ENCODE measurements at regions not wholly inside any gene's neighbourhood (a gene's known extent, or its start where the extent isn't known, plus 50 kb on each side); places are given as distances from the start of the nearest gene placed in this dataset.

GRCh38 chr6:152811785-152812184 is 61.2 kb downstream of the VIP start:
- no peaks in the 10 kb centered on the region for H3K4me1 ChIP-seq (ENCODE audit: insufficient read depth, poor library complexity, severe bottlenecking)
- ATAC-seq (ENCODE audit: low read depth) (no peak), DNase-seq (ENCODE audit: low spot score) (no peak)
- H3K9me3 ChIP-seq (ENCODE audit: severe bottlenecking): no peaks in the 10 kb centered on the region
- no peak for TF ChIP-seq CTCF (IDR thresholded peaks at IDR 0.05; ENCODE audit: poor library complexity, severe bottlenecking)
- no peak overlapping the region for H3K27ac ChIP-seq (ENCODE audit: poor library complexity, severe bottlenecking)
- H3K27me3 ChIP-seq (ENCODE audit: insufficient read depth, poor library complexity, severe bottlenecking): no peaks in the 10 kb centered on the region
- no peaks in the 10 kb centered on the region for H3K36me3 ChIP-seq (ENCODE audit: low read depth)
- H3K4me3 ChIP-seq (ENCODE audit: severe bottlenecking): no peak overlapping the region

- TF ChIP-seq CTCF (IDR thresholded peaks at IDR 0.05; ENCODE audit: poor library complexity, severe bottlenecking): no peak
- Histone ChIP-seq H3K27ac (ENCODE audit: poor library complexity, severe bottlenecking) (no peak overlapping the region), H3K27me3 (ENCODE audit: insufficient read depth, poor library complexity, severe bottlenecking) (no peaks in the 10 kb centered on the region), H3K4me3 (ENCODE audit: severe bottlenecking) (no peak overlapping the region), H3K4me1 (ENCODE audit: insufficient read depth, poor library complexity, severe bottlenecking) (no peaks in the 10 kb centered on the region), H3K36me3 (ENCODE audit: low read depth) (no peaks in the 10 kb centered on the region), H3K9me3 (ENCODE audit: severe bottlenecking) (peaks cover 1% of the 10 kb centered on the region)
- no peak for DNase-seq (ENCODE audit: low spot score)
- ATAC-seq (ENCODE audit: low read depth): no peak
Observed at GRCh38 chr6:152815230-152815872, 64.8 kb downstream of the VIP start.

- Histone ChIP-seq H3K4me1 (ENCODE audit: insufficient read depth, poor library complexity, severe bottlenecking) (no peaks in the 10 kb centered on the region), H3K27me3 (ENCODE audit: insufficient read depth, poor library complexity, severe bottlenecking) (no peaks in the 10 kb centered on the region), H3K4me3 (ENCODE audit: severe bottlenecking) (no peak overlapping the region), H3K9me3 (ENCODE audit: severe bottlenecking) (peaks cover 1% of the 10 kb centered on the region), H3K36me3 (ENCODE audit: low read depth) (no peaks in the 10 kb centered on the region), H3K27ac (ENCODE audit: poor library complexity, severe bottlenecking) (no peak overlapping the region)
- TF ChIP-seq CTCF (IDR thresholded peaks at IDR 0.05; ENCODE audit: poor library complexity, severe bottlenecking): no peak
- ATAC-seq (ENCODE audit: low read depth): no peak
- DNase-seq (ENCODE audit: low spot score): no peak
Observed at GRCh38 chr6:152816055-152816454, 65.5 kb downstream of the VIP start.

GRCh38 chr6:152821525-152821924 is 70.9 kb downstream of the VIP start:
- H3K27me3 ChIP-seq (ENCODE audit: insufficient read depth, poor library complexity, severe bottlenecking): no peaks in the 10 kb centered on the region
- ATAC-seq (ENCODE audit: low read depth) (no peak), DNase-seq (ENCODE audit: low spot score) (no peak)
- no peaks in the 10 kb centered on the region for H3K36me3 ChIP-seq (ENCODE audit: low read depth)
- H3K4me1 ChIP-seq (ENCODE audit: insufficient read depth, poor library complexity, severe bottlenecking): no peaks in the 10 kb centered on the region
- peaks cover 1% of the 10 kb centered on the region for H3K9me3 ChIP-seq (ENCODE audit: severe bottlenecking)
- no peak for TF ChIP-seq CTCF (IDR thresholded peaks at IDR 0.05; ENCODE audit: poor library complexity, severe bottlenecking)
- H3K4me3 ChIP-seq (ENCODE audit: severe bottlenecking): no peak overlapping the region
- no peak overlapping the region for H3K27ac ChIP-seq (ENCODE audit: poor library complexity, severe bottlenecking)

- no peaks in the 10 kb centered on the region for H3K4me1 ChIP-seq (ENCODE audit: insufficient read depth, poor library complexity, severe bottlenecking)
- no peaks in the 10 kb centered on the region for H3K36me3 ChIP-seq (ENCODE audit: low read depth)
- no peak for TF ChIP-seq CTCF (IDR thresholded peaks at IDR 0.05; ENCODE audit: poor library complexity, severe bottlenecking)
- peaks cover 1% of the 10 kb centered on the region for H3K9me3 ChIP-seq (ENCODE audit: severe bottlenecking)
- no peak overlapping the region for H3K4me3 ChIP-seq (ENCODE audit: severe bottlenecking)
- no peak overlapping the region for H3K27ac ChIP-seq (ENCODE audit: poor library complexity, severe bottlenecking)
- H3K27me3 ChIP-seq (ENCODE audit: insufficient read depth, poor library complexity, severe bottlenecking): no peaks in the 10 kb centered on the region
- ATAC-seq (ENCODE audit: low read depth): no peak
- DNase-seq (ENCODE audit: low spot score): no peak
Observed at GRCh38 chr6:152824666-152825065, 74.1 kb downstream of the VIP start.
